ENCODE measurements at regions not wholly inside any gene's neighbourhood (a gene's known extent, or its start where the extent isn't known, plus 50 kb on each side); places are given as distances from the start of the nearest gene placed in this dataset.

DNA sequence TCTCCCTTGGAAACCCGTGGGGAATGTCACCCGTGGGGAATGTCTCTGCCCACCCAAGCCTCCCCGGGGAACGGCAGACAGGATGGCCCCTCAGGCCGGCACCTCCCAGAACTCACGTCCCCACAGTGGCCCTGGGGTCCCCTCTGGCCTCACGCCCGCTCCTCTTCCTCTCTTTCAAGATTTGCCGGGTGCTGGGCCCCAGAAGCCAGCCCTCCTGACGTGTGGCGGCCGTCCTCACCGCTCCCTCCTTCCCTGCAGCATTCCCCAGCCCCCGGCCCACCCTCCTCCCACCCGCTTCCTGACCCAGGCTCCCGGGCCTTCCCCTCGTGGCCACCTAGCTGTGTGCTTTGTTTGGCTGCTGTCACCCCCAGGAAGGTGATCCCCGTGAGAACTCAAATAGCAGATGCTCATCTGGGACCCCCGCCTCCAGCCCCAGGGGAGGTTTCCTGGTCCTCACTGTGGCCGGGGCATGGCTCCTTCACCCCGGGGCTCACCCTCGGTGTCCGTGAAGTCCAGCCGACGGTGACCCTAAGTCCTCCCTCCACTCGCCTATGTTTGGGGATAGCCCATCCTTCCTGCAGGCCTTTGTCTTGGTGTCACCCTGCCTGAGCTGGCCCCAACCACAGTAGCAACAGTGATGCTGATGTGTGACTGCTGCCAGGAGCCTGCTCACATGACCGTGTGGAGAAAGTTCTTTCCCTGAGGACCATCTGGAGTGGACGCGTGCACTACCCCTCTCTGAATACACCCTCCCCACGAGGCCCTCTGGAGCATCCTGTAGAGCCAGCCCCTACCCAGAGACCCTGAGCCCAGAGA, 163.3 kb upstream of the IER5L start:
- WGBS: 77% methylated on average over 24 of the region's 30 CpGs
- Histone ChIP-seq H3K36me3 (no peaks in the 10 kb centered on the region), H3K27ac (replicated peaks in 1 of 4) (peak overlapping the region in 1 of 4 donors; percentile 22), H3K9me3 (no peaks in the 10 kb centered on the region), H3K4me3 (no peak overlapping the region), H3K27me3 (no peaks in the 10 kb centered on the region), H3K4me1 (peaks cover 11 to 36% (median 29%) of the 10 kb centered on the region in 4 donors)
- TF ChIP-seq POLR2A (IDR thresholded peaks at IDR 0.05; ENCODE audit: low read depth) (no peak), EP300 (IDR thresholded peaks at IDR 0.05) (no peak), POLR2AphosphoS5 (IDR thresholded peaks at IDR 0.05) (no peak)
- TF ChIP-seq, protein P1, sequence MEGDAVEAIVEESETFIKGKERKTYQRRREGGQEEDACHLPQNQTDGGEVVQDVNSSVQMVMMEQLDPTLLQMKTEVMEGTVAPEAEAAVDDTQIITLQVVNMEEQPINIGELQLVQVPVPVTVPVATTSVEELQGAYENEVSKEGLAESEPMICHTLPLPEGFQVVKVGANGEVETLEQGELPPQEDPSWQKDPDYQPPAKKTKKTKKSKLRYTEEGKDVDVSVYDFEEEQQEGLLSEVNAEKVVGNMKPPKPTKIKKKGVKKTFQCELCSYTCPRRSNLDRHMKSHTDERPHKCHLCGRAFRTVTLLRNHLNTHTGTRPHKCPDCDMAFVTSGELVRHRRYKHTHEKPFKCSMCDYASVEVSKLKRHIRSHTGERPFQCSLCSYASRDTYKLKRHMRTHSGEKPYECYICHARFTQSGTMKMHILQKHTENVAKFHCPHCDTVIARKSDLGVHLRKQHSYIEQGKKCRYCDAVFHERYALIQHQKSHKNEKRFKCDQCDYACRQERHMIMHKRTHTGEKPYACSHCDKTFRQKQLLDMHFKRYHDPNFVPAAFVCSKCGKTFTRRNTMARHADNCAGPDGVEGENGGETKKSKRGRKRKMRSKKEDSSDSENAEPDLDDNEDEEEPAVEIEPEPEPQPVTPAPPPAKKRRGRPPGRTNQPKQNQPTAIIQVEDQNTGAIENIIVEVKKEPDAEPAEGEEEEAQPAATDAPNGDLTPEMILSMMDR (IDR thresholded peaks at IDR 0.05): no peak
- intact Hi-C loops (cut with DNase I): no loop called here
- no peak for DNase-seq (ENCODE audit: extremely low spot score)

- H3K4me3 ChIP-seq: no peak overlapping the region
- no peaks in the 10 kb centered on the region for H3K36me3 ChIP-seq
- H3K9me3 ChIP-seq: no peaks in the 10 kb centered on the region
- intact Hi-C loops (cut with DNase I): no loop called here
- H3K4me1 ChIP-seq: peaks cover 19 to 44% (median 37%) of the 10 kb centered on the region in 4 donors
- H3K27me3 ChIP-seq: no peaks in the 10 kb centered on the region
- TF ChIP-seq POLR2A (IDR thresholded peaks at IDR 0.05; ENCODE audit: low read depth) (no peak), EP300 (IDR thresholded peaks at IDR 0.05) (no peak), POLR2AphosphoS5 (IDR thresholded peaks at IDR 0.05) (no peak)
- TF ChIP-seq, protein P1 (IDR thresholded peaks at IDR 0.05): no peak
- WGBS: 77% methylated on average over 14 of the region's 15 CpGs
- H3K27ac ChIP-seq (replicated peaks in 1 of 4): peak overlapping the region in 1 of 4 donors; percentile 22
- DNase-seq (ENCODE audit: extremely low spot score): no peak
Observed at GRCh38 chr9:129340427-129341170, 162.5 kb upstream of the IER5L start.

DNA sequence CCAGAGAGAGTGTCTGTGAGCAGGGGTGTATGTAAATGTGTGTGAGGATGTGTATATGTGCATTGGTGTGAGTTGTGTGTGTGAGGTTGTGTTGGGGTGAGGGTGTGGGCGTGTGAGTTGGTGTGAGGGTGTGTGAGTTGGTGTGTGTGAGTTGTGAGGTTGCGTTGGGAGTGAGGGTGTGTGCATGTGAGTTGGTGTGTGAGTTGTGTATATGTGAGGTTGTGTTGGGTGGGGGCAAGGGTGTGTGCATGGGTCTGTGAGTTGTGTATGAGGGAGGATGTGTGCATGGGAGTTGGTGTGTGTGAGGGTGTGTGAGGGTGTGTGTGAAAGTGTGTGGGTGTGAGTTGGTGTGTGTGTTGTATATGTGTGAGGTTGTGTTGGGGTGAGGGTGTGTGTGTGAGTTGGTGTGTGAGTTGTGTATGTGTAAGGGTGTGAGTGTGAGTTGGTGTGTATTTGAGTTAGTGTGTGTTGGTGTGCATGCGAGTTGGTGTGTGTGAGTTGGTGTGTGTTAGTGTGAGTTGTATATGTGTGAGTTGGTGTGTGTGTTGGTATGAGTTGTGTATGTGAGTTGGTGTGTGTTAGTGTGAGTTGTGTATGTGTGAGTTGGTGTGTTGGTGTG, 161.6 kb upstream of the IER5L start:
- peaks cover 28 to 53% (median 46%) of the 10 kb centered on the region in 4 donors for H3K4me1 ChIP-seq
- H3K9me3 ChIP-seq: no peaks in the 10 kb centered on the region
- no peak overlapping the region for H3K27ac ChIP-seq (replicated peaks in 1 of 4)
- TF ChIP-seq, protein P1 (IDR thresholded peaks at IDR 0.05): no peak
- TF ChIP-seq POLR2A (IDR thresholded peaks at IDR 0.05; ENCODE audit: low read depth) (no peak), EP300 (IDR thresholded peaks at IDR 0.05) (no peak), POLR2AphosphoS5 (IDR thresholded peaks at IDR 0.05) (no peak)
- H3K4me3 ChIP-seq: no peak overlapping the region
- DNase-seq (ENCODE audit: extremely low spot score): no peak
- no peaks in the 10 kb centered on the region for H3K36me3 ChIP-seq
- 92% methylated on average over 3 of the region's 3 CpGs for WGBS
- no peaks in the 10 kb centered on the region for H3K27me3 ChIP-seq
- intact Hi-C loops (cut with DNase I): loop anchor here (5.0 kb wide), 2 partner anchors 73 to 118 kb away; no protein-coding TSS in a partner anchor

GRCh38 chr9:129338724-129339430, 160.8 kb upstream of the IER5L start:
- no peaks in the 10 kb centered on the region for H3K9me3 ChIP-seq
- DNase-seq (ENCODE audit: extremely low spot score): no peak
- no peaks in the 10 kb centered on the region for H3K36me3 ChIP-seq
- H3K27me3 ChIP-seq: no peaks in the 10 kb centered on the region
- peaks cover 36 to 61% (median 52%) of the 10 kb centered on the region in 4 donors for H3K4me1 ChIP-seq
- intact Hi-C loops (cut with DNase I): loop anchor here (5.0 kb wide), 2 partner anchors 73 to 118 kb away; no protein-coding TSS in a partner anchor
- H3K27ac ChIP-seq (replicated peaks in 1 of 4): peak overlapping the region in 1 of 4 donors; percentile 16
- no peak overlapping the region for H3K4me3 ChIP-seq
- WGBS: 75% methylated on average over 16 of the region's 19 CpGs
- TF ChIP-seq POLR2A (IDR thresholded peaks at IDR 0.05; ENCODE audit: low read depth) (no peak), EP300 (IDR thresholded peaks at IDR 0.05) (no peak), POLR2AphosphoS5 (IDR thresholded peaks at IDR 0.05) (no peak)
- TF ChIP-seq, protein P1 (IDR thresholded peaks at IDR 0.05): no peak

All from esophagus muscularis mucosa (tissue), 4 donors.